Epithelial cell of esophagus (primary cell): ENCODE measurements at regions not wholly inside any gene's neighbourhood (a gene's known extent, or its start where the extent isn't known, plus 50 kb on each side); places are given as distances from the start of the nearest gene placed in this dataset.
A peak's percentile ranks its signal among the peaks of the same experiment; 100 is the strongest.
"Not testable (repeated sequence)": the region's sequence is repeated elsewhere in the genome, so short reads cannot be mapped to it uniquely, and the experiment has no call there.

Experiments used
- DNase-seq: peaks from one replicate; pipeline ENCODE4 v3.0.0; 2010; ENCODE audit warnings: low read depth
- H3K4me3 ChIP-seq: 2 replicates; pipeline ENCODE4 v1.5.1; 2011; ENCODE audit warnings: mild to moderate bottlenecking, low read length, control low read depth
- CTCF ChIP-seq: IDR thresholded peaks from 2 replicates; pipeline ENCODE4 v1.5.1; 2011; ENCODE audit warnings: low read depth, mild to moderate bottlenecking, low read length, control low read depth, inconsistent platforms; ENCODE audit not compliant: insufficient read depth; ENCODE audit errors: missing control alignments

- no peak for TF ChIP-seq CTCF
- no peak for DNase-seq
- no peak overlapping the region for H3K4me3 ChIP-seq
Measured at GRCh38 chr5:92070786-92071185, 687.7 kb upstream of the ARRDC3 start.

- TF ChIP-seq CTCF: no peak
- peak; percentile 9 for DNase-seq
- no peak overlapping the region for H3K4me3 ChIP-seq
Measured at GRCh38 chr5:92064993-92065392, 681.9 kb upstream of the ARRDC3 start.

GRCh38 chr5:92051741-92052140 is 668.6 kb upstream of the ARRDC3 start:
- no peak for TF ChIP-seq CTCF
- no peak overlapping the region for H3K4me3 ChIP-seq
- DNase-seq: no peak

- DNase-seq: no peak
- TF ChIP-seq CTCF: no peak
Measured at GRCh38 chr5:92050970-92051369, 667.9 kb upstream of the ARRDC3 start.

GRCh38 chr5:92041911-92042660 is 659.0 kb upstream of the ARRDC3 start:
- no peak for TF ChIP-seq CTCF
- peak; percentile 1 for DNase-seq
- H3K4me3 ChIP-seq: no peak overlapping the region

More at GRCh38 chr5:92050970-92051369, 667.9 kb upstream of the ARRDC3 start:
- H3K4me3 ChIP-seq: no peak overlapping the region

GRCh38 chr5:92041206-92041605 is 658.1 kb upstream of the ARRDC3 start:
- TF ChIP-seq CTCF: no peak

GRCh38 chr5:92029792-92030191 is 646.7 kb upstream of the ARRDC3 start:
- not testable (repeated sequence) for H3K4me3 ChIP-seq, DNase-seq

More at GRCh38 chr5:92041206-92041605, 658.1 kb upstream of the ARRDC3 start:
- no peak for DNase-seq
- no peak overlapping the region for H3K4me3 ChIP-seq

- no peak overlapping the region for H3K4me3 ChIP-seq
- DNase-seq: no peak
- no peak for TF ChIP-seq CTCF
Measured at GRCh38 chr5:92023555-92023954, 640.4 kb upstream of the ARRDC3 start.
